NCI-H2107 (cell line): ENCODE measurements at regions not wholly inside any gene's neighbourhood (a gene's known extent, or its start where the extent isn't known, plus 50 kb on each side); places are given as distances from the start of the nearest gene placed in this dataset.
"Not testable (repeated sequence)": the region's sequence is repeated elsewhere in the genome, so short reads cannot be mapped to it uniquely, and the experiment has no call there.

Experiments used
- DNase-seq: peaks from one replicate; lab custom pipeline; 2025; lab: John Stamatoyannopoulos, UW

- DNase-seq: no peak
Observed at GRCh38 chr3:73867524-73867923, 242.8 kb upstream of the PDZRN3 start.

- DNase-seq: no peak
Observed at GRCh38 chr3:73866846-73867245, 242.1 kb upstream of the PDZRN3 start.

GRCh38 chr3:73863546-73864079, 238.9 kb upstream of the PDZRN3 start:
- DNase-seq: no peak

- no peak for DNase-seq
Observed at GRCh38 chr3:73855813-73856212, 231.1 kb upstream of the PDZRN3 start.

- no peak for DNase-seq
Observed at GRCh38 chr3:73848173-73848906, 223.6 kb upstream of the PDZRN3 start.

- no peak for DNase-seq
Observed at GRCh38 chr3:73846951-73847350, 222.2 kb upstream of the PDZRN3 start.

- DNase-seq: no peak
Observed at GRCh38 chr3:73839032-73839431, 214.3 kb upstream of the PDZRN3 start.

- no peak for DNase-seq
Observed at GRCh38 chr3:73835945-73836344, 211.2 kb upstream of the PDZRN3 start.

- DNase-seq: no peak
Observed at GRCh38 chr3:73832426-73832825, 207.7 kb upstream of the PDZRN3 start.

- DNase-seq: no peak
Observed at GRCh38 chr3:73828348-73828747, 203.6 kb upstream of the PDZRN3 start.

GRCh38 chr3:73827725-73828211, 203.0 kb upstream of the PDZRN3 start:
- DNase-seq: no peak

GRCh38 chr3:73827204-73827603, 202.5 kb upstream of the PDZRN3 start:
- no peak for DNase-seq

- not testable (repeated sequence) for DNase-seq
Observed at GRCh38 chr3:73820896-73821295, 196.2 kb upstream of the PDZRN3 start.

- no peak for DNase-seq
Observed at GRCh38 chr3:73820431-73820830, 195.7 kb upstream of the PDZRN3 start.

GRCh38 chr3:73815966-73816365, 191.2 kb upstream of the PDZRN3 start:
- no peak for DNase-seq

GRCh38 chr3:73813692-73814292, 189.1 kb upstream of the PDZRN3 start:
- DNase-seq: no peak

- no peak for DNase-seq
Observed at GRCh38 chr3:73813291-73813690, 188.6 kb upstream of the PDZRN3 start.

- no peak for DNase-seq
Observed at GRCh38 chr3:73812054-73812453, 187.3 kb upstream of the PDZRN3 start.

- DNase-seq: no peak
Observed at GRCh38 chr3:73808862-73809509, 184.2 kb upstream of the PDZRN3 start.

- no peak for DNase-seq
Observed at GRCh38 chr3:73805435-73805834, 180.7 kb upstream of the PDZRN3 start.

- DNase-seq: no peak
Observed at GRCh38 chr3:73804204-73804603, 179.5 kb upstream of the PDZRN3 start.

- no peak for DNase-seq
Observed at GRCh38 chr3:73801444-73801843, 176.7 kb upstream of the PDZRN3 start.

- DNase-seq: no peak
Observed at GRCh38 chr3:73797311-73797710, 172.6 kb upstream of the PDZRN3 start.
